ENCODE measurements at regions not wholly inside any gene's neighbourhood (a gene's known extent, or its start where the extent isn't known, plus 50 kb on each side); places are given as distances from the start of the nearest gene placed in this dataset.

GRCh38 chr4:144300616-144301015 lies 160.1 kb upstream of the GYPA start:
- FAIRE-seq (no peak), DNase-seq (ENCODE audit: low spot score) (no peak), ATAC-seq (no peak)
- no peaks in the 10 kb centered on the region for H3K9me3 ChIP-seq (ENCODE audit: low read length)
- ChIA-PET POLR2A (no interaction called here), CTCF (ENCODE audit: low intra/inter-chr PET ratio, low total read pairs) (no interaction called here)
- no peaks in the 10 kb centered on the region for H4K20me1 ChIP-seq (ENCODE audit: insufficient read depth, low read length)
- WGBS (ENCODE audit: low lambda C conversion rate): 0% methylated on average over 2 of the region's 2 CpGs
- no peaks in the 10 kb centered on the region for H3K4me1 ChIP-seq (ENCODE audit: insufficient read depth, low read length)
- no peak overlapping the region for H3K9ac ChIP-seq (ENCODE audit: insufficient read depth, low read depth, low read length)
- H3K27me3 ChIP-seq (ENCODE audit: control insufficient read depth in 1 of 2, insufficient read depth in 2 of 2, low read length in 2 of 2): no peaks in the 10 kb centered on the region; a peak in 1 of 5 replicates
- intact Hi-C loops (cut with micrococcal nuclease; ENCODE audit: unreplicated experiment) (no loop called here), in situ Hi-C loops (cut with HindIII; ENCODE audit: extremely low pct_ligation_motif_present, low pct_unique_long_range_greater_than_20kb) (no loop called here)
- no peak overlapping the region for H3K4me2 ChIP-seq (ENCODE audit: low read depth, low read length)
- no TSS peak for BruUV-seq (replicated peaks)
- no peak overlapping the region for H3K4me3 ChIP-seq (replicated peaks in 1 of 3; ENCODE audit: insufficient read depth in 1 of 3, low read depth in 2 of 3, low read length in 3 of 3)
- H2AFZ ChIP-seq (ENCODE audit: low read length): no peak overlapping the region
- H3K36me3 ChIP-seq (replicated peaks in 1 of 2; ENCODE audit: control insufficient read depth in 1 of 2, insufficient read depth in 2 of 2, low read length in 2 of 2): no peaks in the 10 kb centered on the region
- no peaks in the 10 kb centered on the region for H3K79me2 ChIP-seq (ENCODE audit: insufficient read depth, low read length)
- H3K27ac ChIP-seq (ENCODE audit: extremely low read length, insufficient read depth, low read length): no peak overlapping the region
- no peak for TF ChIP-seq TERF1 (CRISPR knock-in tag; IDR thresholded peaks at IDR 0.05)
- no peak for TF ChIP-seq CENPT (CRISPR knock-in tag; IDR thresholded peaks at IDR 0.05; ENCODE audit: low read depth)
- no peak for TF ChIP-seq KDM2A (CRISPR knock-in tag; IDR thresholded peaks at IDR 0.05; ENCODE audit: borderline replicate concordance, low read depth)

GRCh38 chr4:144302704-144303536 lies 162.4 kb upstream of the GYPA start:
- Histone ChIP-seq H2AFZ (ENCODE audit: low read length) (no peak overlapping the region), H3K4me2 (ENCODE audit: low read depth, low read length) (no peak overlapping the region), H4K20me1 (ENCODE audit: insufficient read depth, low read length) (no peaks in the 10 kb centered on the region), H3K36me3 (replicated peaks in 1 of 2; ENCODE audit: control insufficient read depth in 1 of 2, insufficient read depth in 2 of 2, low read length in 2 of 2) (no peaks in the 10 kb centered on the region), H3K79me2 (ENCODE audit: insufficient read depth, low read length) (no peaks in the 10 kb centered on the region), H3K9me3 (ENCODE audit: low read length) (no peaks in the 10 kb centered on the region), H3K9ac (ENCODE audit: insufficient read depth, low read depth, low read length) (no peak overlapping the region), H3K4me3 (replicated peaks in 1 of 3; ENCODE audit: insufficient read depth in 1 of 3, low read depth in 2 of 3, low read length in 3 of 3) (no peak overlapping the region), H3K27ac (ENCODE audit: extremely low read length, insufficient read depth, low read length) (no peak overlapping the region), H3K27me3 (ENCODE audit: control insufficient read depth in 1 of 2, insufficient read depth in 2 of 2, low read length in 2 of 2) (no peaks in the 10 kb centered on the region; a peak in 1 of 5 replicates), H3K4me1 (ENCODE audit: insufficient read depth, low read length) (no peaks in the 10 kb centered on the region)
- FAIRE-seq (no peak), ATAC-seq (no peak), DNase-seq (ENCODE audit: low spot score) (no peak)
- WGBS (ENCODE audit: low lambda C conversion rate): 10% methylated on average over 6 of the region's 7 CpGs
- intact Hi-C loops (cut with micrococcal nuclease; ENCODE audit: unreplicated experiment): no loop called here
- CTCF ChIA-PET (ENCODE audit: low intra/inter-chr PET ratio, low total read pairs): no interaction called here
- in situ Hi-C loops (cut with HindIII; ENCODE audit: extremely low pct_ligation_motif_present, low pct_unique_long_range_greater_than_20kb): no loop called here
- POLR2A ChIA-PET: no interaction called here
- BruUV-seq (replicated peaks): no TSS peak
- TF ChIP-seq ZNF333 (CRISPR knock-in tag; IDR thresholded peaks at IDR 0.05; ENCODE audit: borderline replicate concordance): no peak
- TF ChIP-seq ZNF816 (CRISPR knock-in tag; IDR thresholded peaks at IDR 0.05; ENCODE audit: borderline replicate concordance): no peak
- no peak for TF ChIP-seq ZNF10 (CRISPR knock-in tag; IDR thresholded peaks at IDR 0.05; ENCODE audit: borderline replicate concordance, low read depth)
- no peak for TF ChIP-seq ZNF282 (IDR thresholded peaks at IDR 0.05; ENCODE audit: partially characterized antibody)
- TF ChIP-seq HNRNPH1 (optimal IDR thresholded peaks at IDR 0.05; ENCODE audit: low read depth, low read length): no peak
- TF ChIP-seq YY1 (IDR thresholded peaks at IDR 0.05; ENCODE audit: insufficient read depth, insufficient replicate concordance, low read depth, low read length): no peak
- no peak for TF ChIP-seq MYC (CRISPR knock-in tag; IDR thresholded peaks at IDR 0.05; ENCODE audit: borderline replicate concordance)
- no peak for TF ChIP-seq MIER3 (CRISPR knock-in tag; IDR thresholded peaks at IDR 0.05; ENCODE audit: borderline replicate concordance)
- no peak for TF ChIP-seq RFXAP (CRISPR knock-in tag; IDR thresholded peaks at IDR 0.05; ENCODE audit: borderline replicate concordance)
- TF ChIP-seq RELA (CRISPR knock-in tag; IDR thresholded peaks at IDR 0.05): no peak
- no peak for TF ChIP-seq JARID2 (CRISPR knock-in tag; IDR thresholded peaks at IDR 0.05; ENCODE audit: insufficient replicate concordance)
- TF ChIP-seq ZBTB21 (CRISPR knock-in tag; IDR thresholded peaks at IDR 0.05): no peak
- TF ChIP-seq MLLT10 (CRISPR knock-in tag; IDR thresholded peaks at IDR 0.05): no peak
- no peak for TF ChIP-seq ZNF230 (CRISPR knock-in tag; IDR thresholded peaks at IDR 0.05)
- TF ChIP-seq TMF1 (CRISPR knock-in tag; IDR thresholded peaks at IDR 0.05; ENCODE audit: low read depth): no peak
